ENCODE measurements at regions not wholly inside any gene's neighbourhood (a gene's known extent, or its start where the extent isn't known, plus 50 kb on each side); places are given as distances from the start of the nearest gene placed in this dataset.

DNA sequence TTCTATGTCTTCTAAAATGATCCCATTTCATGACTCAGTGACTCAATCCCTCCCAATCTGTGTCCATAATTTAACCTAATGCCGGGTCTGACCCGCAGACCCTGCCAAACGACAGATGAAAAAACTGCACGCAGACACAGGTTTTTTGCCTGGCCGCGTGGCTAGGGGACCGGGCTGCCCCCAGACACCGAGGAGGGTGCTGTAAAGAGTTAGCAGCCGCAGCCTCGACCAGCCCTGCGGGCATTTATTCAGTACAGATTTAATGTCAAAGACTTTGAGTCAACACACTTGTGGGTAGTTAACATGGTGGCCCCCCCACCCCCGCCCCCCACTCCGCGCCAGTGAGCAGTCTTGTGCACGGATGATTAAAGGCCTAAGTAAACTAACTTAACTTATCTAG lies 1324.7 kb downstream of the GATA3 start:
- H3K4me3 ChIP-seq (ENCODE audit: low read length), result no peak overlapping the region
- ChIA-PET POLR2A (no interaction called here), CTCF (no interaction called here)
- Mint-ChIP-seq H3K4me1 (ENCODE audit: low read depth) (no peaks in the 10 kb centered on the region), H3K36me3 (ENCODE audit: low read depth) (no peaks in the 10 kb centered on the region), H3K27ac (no peak overlapping the region), H3K9me3 (no peaks in the 10 kb centered on the region), H3K4me3 (no peak overlapping the region), H3K27me3 (peaks cover 12% of the 10 kb centered on the region)
- H3K27me3 ChIP-seq (ENCODE audit: control insufficient read depth in 1 of 2, insufficient read depth in 2 of 2, low read length in 2 of 2), result no peaks in the 10 kb centered on the region
- no peaks in the 10 kb centered on the region for H3K4me1 ChIP-seq (ENCODE audit: insufficient read depth, low read length)
- no peak for DNase-seq
- H3K27ac ChIP-seq (ENCODE audit: low read depth in 1 of 2, low read length in 2 of 2), result no peak overlapping the region
- intact Hi-C loops (cut with DNase I, micrococcal nuclease), result no loop called here
- ATAC-seq (ENCODE audit: poor library complexity), result no peak
- H3K36me3 ChIP-seq (ENCODE audit: insufficient read depth, low read length), result no peaks in the 10 kb centered on the region
- TF ChIP-seq, protein P1, sequence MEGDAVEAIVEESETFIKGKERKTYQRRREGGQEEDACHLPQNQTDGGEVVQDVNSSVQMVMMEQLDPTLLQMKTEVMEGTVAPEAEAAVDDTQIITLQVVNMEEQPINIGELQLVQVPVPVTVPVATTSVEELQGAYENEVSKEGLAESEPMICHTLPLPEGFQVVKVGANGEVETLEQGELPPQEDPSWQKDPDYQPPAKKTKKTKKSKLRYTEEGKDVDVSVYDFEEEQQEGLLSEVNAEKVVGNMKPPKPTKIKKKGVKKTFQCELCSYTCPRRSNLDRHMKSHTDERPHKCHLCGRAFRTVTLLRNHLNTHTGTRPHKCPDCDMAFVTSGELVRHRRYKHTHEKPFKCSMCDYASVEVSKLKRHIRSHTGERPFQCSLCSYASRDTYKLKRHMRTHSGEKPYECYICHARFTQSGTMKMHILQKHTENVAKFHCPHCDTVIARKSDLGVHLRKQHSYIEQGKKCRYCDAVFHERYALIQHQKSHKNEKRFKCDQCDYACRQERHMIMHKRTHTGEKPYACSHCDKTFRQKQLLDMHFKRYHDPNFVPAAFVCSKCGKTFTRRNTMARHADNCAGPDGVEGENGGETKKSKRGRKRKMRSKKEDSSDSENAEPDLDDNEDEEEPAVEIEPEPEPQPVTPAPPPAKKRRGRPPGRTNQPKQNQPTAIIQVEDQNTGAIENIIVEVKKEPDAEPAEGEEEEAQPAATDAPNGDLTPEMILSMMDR (IDR thresholded peaks at IDR 0.05), result no peak
- no peaks in the 10 kb centered on the region for H3K9me3 ChIP-seq (ENCODE audit: control insufficient read depth in 1 of 2, insufficient read depth in 1 of 2, low read length in 2 of 2)

DNA sequence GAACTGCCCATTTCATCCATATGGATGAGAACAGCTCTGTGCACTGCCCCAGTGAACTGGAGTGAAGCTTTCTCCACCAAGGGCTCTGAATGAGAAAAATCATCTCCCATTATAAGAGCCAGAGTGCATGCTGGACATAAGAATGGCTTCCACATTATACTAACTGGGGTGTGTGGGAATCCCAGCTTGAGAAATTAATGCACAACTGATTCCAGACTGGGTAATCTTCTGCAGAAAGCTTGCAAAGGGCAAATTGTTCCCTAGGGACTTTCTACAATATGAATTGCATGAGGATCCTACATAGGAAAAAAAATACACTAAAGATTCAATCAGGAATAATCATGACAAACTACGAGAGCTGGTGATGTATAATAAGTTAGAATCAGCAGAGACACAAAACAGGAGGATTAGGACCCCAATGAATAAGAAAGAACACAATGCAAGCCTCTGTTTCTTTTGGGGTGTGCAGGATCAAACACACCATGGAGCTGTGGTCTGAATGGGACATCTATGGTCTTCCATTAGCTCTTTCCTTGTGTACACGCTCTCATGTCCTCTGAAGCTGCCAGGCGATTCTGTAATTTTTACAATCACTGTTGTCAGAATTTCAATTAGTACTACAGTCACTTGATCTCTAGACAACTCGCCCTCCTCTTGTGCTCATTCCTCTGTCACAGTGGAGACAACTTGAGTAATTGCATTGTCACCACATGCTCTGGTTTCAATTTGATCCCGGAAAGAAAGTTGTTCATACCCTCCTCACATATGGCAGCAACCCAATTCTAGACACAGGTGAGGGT lies 1327.4 kb downstream of the GATA3 start:
- no peaks in the 10 kb centered on the region for H3K4me1 ChIP-seq (ENCODE audit: insufficient read depth, low read length)
- peaks cover 17% of the 10 kb centered on the region for H3K27me3 Mint-ChIP-seq
- intact Hi-C loops (cut with DNase I, micrococcal nuclease), result no loop called here
- no peak overlapping the region for H3K4me3 Mint-ChIP-seq
- no peaks in the 10 kb centered on the region for H3K27me3 ChIP-seq (ENCODE audit: control insufficient read depth in 1 of 2, insufficient read depth in 2 of 2, low read length in 2 of 2)
- POLR2A ChIA-PET, result no interaction called here
- no peak overlapping the region for H3K27ac Mint-ChIP-seq
- CTCF ChIA-PET, result interaction anchor here (0.6 kb wide), 1 partner anchor 32 kb away, joined by 4 read pairs; no protein-coding TSS in a partner anchor
- H3K4me3 ChIP-seq (ENCODE audit: low read length), result no peak overlapping the region
- H3K36me3 Mint-ChIP-seq (ENCODE audit: low read depth), result no peaks in the 10 kb centered on the region
- ATAC-seq (ENCODE audit: poor library complexity) (no peak), DNase-seq (no peak)
- no peaks in the 10 kb centered on the region for H3K9me3 Mint-ChIP-seq
- H3K9me3 ChIP-seq (ENCODE audit: control insufficient read depth in 1 of 2, insufficient read depth in 1 of 2, low read length in 2 of 2), result no peaks in the 10 kb centered on the region
- no peaks in the 10 kb centered on the region for H3K36me3 ChIP-seq (ENCODE audit: insufficient read depth, low read length)
- H3K27ac ChIP-seq (ENCODE audit: low read depth in 1 of 2, low read length in 2 of 2), result no peak overlapping the region
- TF ChIP-seq, protein P1 (IDR thresholded peaks at IDR 0.05), result no peak
- no peaks in the 10 kb centered on the region for H3K4me1 Mint-ChIP-seq (ENCODE audit: low read depth)

DNA sequence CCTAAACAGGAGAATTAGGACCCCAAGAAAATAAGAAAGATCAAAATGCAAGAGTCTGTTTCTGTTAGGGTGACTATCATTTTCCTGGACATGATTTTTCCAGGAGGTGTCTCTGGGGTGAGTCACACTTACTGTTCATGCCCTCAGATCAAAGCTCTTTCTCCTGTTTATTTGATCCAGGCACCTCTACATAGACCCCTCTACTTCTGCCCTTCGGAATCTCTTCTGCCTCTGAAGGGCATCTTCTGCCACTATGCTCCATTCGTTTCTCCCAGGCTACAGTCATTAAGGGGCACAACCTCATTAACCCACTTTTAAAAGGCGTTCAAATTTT lies 1328.0 kb downstream of the GATA3 start:
- intact Hi-C loops (cut with DNase I, micrococcal nuclease), result no loop called here
- H3K9me3 Mint-ChIP-seq, result no peaks in the 10 kb centered on the region
- Histone ChIP-seq H3K9me3 (ENCODE audit: control insufficient read depth in 1 of 2, insufficient read depth in 1 of 2, low read length in 2 of 2) (no peaks in the 10 kb centered on the region), H3K27ac (ENCODE audit: low read depth in 1 of 2, low read length in 2 of 2) (no peak overlapping the region), H3K27me3 (ENCODE audit: control insufficient read depth in 1 of 2, insufficient read depth in 2 of 2, low read length in 2 of 2) (no peaks in the 10 kb centered on the region), H3K36me3 (ENCODE audit: insufficient read depth, low read length) (no peaks in the 10 kb centered on the region), H3K4me3 (ENCODE audit: low read length) (no peak overlapping the region), H3K4me1 (ENCODE audit: insufficient read depth, low read length) (no peaks in the 10 kb centered on the region)
- no peak overlapping the region for H3K4me3 Mint-ChIP-seq
- DNase-seq, result no peak
- no peak for ATAC-seq (ENCODE audit: poor library complexity)
- CTCF ChIA-PET, result no interaction called here
- no peak overlapping the region for H3K27ac Mint-ChIP-seq
- H3K36me3 Mint-ChIP-seq (ENCODE audit: low read depth), result no peaks in the 10 kb centered on the region
- TF ChIP-seq, protein P1 (IDR thresholded peaks at IDR 0.05), result no peak
- POLR2A ChIA-PET, result no interaction called here
- H3K27me3 Mint-ChIP-seq, result peaks cover 23% of the 10 kb centered on the region
- no peaks in the 10 kb centered on the region for H3K4me1 Mint-ChIP-seq (ENCODE audit: low read depth)

Measured in CD4-positive, alpha-beta T cell (primary cell).